HL-60/S4 (cell line): ENCODE measurements at regions not wholly inside any gene's neighbourhood (a gene's known extent, or its start where the extent isn't known, plus 50 kb on each side); places are given as distances from the start of the nearest gene placed in this dataset.

Experiments
- in situ Hi-C: fragments of 300-500 bp; cut with MboI; formaldehyde crosslinking; loops from 2 replicates; pipeline ENCODE4 v1.14.3; 2022; ENCODE audit warnings: low sequenced_read_pairs

DNA sequence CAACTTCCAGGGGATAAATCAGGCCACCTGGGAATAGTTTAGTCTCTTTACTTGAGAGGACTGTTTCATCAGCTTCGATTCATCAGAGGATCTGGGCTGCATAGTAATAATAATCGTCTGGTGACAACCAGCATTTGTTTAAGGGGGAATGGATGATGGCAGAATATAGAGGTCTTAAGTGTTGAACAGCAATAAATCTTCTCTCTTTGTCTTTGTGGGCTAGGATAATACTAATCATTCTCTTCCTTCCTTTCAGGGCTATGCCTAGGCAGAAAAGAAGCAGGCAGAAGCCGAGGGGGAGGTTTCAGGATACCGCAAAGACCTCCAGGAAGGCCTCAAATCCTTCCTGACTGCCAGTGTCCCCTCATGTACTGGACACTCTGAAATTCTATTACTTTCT is 150.4 kb upstream of the GAREM1 start:
- in situ Hi-C loops: no loop called here

DNA sequence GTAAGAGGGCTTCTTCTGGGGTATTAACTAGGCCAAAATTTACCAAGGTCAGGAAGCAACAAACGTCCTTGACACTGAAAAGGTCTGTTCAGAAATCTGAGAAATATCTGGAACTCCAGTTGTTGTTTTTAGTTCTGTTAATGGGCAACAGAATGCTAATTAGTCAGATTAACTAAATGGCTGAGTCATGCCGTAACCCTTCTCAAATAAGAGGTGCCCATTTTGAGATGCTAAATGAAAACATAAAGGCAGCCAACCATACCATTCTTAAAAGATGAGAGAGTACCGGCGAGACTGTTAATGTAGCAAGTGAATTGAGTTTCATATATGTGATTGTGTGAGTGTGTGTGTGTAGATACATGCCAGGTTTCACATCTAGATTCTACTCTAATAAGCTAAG is 147.9 kb upstream of the GAREM1 start:
- in situ Hi-C loops: no loop called here

DNA sequence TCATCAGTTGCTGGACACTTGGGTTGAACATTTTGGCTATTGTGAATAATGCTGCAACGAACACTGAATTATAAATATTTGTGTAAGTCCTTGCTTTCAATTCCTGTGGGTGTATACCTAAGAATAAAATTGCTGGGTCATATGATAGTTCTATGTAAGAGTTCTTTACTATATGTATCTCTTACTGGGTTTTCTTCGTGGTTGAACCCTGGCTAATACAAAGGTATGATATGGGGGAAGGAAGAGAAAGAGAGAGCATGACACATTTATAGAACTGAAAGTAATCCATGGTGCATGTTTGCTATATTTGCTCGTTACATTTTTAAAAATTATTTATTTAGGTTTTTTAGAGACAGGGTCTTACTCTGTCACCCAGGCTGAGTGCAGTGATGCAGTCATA is 143.1 kb upstream of the GAREM1 start:
- in situ Hi-C loops: no loop called here

DNA sequence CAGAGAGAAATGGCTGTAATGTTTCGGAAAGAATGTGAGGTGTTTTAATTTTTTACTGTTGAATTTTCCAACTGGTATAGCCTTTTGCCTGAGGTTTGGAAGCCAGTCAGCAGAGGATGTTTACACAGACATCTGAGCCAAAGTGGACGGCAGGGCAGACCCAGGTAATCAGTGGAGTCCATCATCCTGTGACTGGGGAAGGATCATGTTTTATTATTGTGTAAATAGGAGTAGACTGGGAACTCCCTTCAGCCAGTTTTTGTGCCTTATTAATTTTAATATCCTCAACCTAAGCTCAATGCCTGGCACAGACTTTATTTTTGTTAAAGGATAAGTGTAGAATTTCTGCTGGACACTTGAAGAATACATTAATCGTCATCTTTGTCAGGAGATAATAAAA is 142.0 kb upstream of the GAREM1 start:
- in situ Hi-C loops: no loop called here

DNA sequence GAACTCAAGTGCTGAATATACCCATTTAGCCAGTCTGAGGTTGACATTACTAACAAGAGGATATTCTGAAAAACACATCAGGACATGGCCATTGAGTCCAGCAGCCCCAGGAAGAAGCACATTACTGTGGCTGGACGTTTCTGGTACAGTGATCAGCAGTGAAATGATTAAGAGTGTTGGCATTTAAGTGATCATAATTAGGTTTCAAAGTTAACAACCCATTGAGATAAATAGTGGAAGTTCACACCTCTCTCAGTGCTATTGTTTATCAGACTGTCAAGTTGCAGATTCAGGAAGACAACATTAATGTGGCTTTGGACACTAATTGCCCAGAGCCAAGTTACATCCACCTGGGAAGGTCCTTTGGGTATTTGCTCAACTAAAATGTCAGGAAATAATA is 139.5 kb upstream of the GAREM1 start:
- in situ Hi-C loops: no loop called here

DNA sequence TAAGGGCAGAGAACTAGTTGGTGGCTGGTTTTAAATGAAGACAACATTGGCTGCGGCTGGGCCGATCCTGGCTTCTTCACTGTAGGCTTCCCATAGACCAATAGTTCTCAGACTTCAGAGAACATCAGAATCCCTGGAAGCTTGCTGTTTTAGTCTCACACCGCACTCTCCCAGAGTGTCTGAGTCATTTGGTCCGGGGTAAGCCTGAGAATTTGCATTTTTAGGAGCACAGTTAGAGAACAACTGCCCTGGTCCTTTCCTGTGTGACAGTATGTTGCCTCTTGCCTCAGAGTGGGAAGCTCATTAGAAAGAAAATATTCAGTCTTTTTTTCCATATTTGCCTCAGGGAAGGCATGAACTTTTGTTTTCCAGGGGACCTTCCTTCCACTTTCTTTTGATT is 137.1 kb upstream of the GAREM1 start:
- in situ Hi-C loops: no loop called here

DNA sequence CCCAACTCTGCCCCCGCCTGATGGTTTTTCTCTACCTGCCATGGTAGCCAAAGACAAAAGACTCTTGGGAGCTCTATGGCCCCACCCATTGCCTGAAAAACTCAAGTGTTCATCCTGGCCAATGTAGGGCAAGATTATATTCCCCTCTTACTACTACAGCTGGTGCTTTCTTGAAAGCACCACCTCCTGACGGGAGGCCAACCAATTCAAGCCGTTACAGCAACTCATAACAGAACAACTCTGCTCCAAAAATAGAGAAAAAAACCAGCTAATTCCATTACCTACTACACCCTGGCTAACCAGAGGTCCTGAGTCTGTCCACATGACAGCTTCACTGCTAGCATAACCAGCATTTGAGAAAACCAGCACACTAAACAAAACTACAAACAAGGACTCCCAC is 127.5 kb upstream of the GAREM1 start:
- in situ Hi-C loops: no loop called here

DNA sequence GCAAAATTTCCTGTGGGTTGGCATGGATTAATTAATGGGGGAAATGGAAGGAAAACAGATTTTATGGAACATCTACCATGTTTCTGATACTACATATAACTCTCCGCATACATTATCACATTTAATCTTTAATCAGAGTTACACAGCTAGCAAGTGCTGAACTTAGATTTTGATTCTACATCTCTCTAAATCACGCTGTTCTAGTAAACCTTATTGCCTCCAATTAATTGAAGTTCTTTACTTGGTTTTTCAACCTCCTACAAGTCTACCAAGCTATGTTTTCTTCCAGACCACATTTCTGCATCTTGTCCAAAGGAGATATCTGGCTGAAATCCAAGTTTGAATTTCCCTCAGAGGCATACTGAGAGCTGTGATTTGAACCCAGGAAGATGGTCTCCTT is 125.8 kb upstream of the GAREM1 start:
- in situ Hi-C loops: no loop called here

DNA sequence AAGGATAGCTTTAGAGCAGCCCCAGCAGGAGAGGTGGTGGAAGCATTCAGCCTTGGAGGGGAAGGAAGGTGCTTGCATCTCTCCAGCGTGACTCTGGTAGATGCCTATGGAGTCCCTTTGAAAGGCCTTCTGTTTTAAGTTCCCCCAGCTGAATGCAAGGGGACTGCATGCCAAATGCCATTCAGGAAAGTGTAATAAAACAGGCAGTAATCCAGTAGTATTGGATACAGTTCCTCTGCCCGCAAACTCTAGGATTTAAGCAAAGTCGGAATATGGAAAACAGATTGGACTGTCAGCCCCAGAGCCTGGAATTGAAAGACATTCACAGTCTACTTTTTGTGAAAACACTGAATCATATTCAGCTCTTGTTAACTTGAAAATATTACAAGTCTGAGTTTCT is 125.2 kb upstream of the GAREM1 start:
- in situ Hi-C loops: no loop called here

DNA sequence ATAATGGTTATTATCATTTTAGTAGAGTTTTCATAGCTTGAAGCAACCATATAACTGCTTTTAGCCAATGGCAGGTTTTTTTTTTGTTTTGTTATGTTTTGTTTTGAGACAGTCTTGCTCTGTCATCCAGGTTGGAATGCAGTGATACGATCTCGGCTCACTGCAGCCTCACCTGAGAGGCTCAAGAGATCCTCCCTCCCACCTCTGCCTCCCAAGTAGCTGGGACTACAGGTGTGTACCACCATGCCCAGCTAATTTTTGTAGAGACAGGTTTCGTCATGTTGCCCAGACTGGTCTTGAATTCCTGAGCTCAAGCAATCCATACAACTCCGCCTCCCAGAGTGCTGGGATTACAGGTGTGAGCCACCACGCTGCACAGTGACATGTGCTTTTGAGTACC is 117.5 kb upstream of the GAREM1 start:
- in situ Hi-C loops: no loop called here

DNA sequence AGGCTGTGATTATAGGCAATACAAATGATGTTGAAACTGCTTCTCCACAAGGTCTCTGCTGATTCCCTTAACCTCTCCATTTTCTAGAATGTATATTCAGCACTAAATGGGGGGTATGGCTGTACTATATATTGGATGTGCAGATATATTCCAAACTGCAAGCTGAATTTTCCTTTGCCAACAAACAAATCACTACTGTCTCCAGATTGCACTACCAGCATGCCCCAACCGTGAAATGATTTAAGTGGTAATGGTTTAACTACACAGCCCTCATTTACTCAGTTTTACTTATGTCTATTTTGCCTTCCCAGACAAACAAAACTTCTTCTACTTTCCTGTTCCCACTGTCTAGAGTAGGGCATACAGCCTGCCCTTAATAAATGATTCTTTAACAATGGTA is 112.7 kb upstream of the GAREM1 start:
- in situ Hi-C loops: no loop called here

DNA sequence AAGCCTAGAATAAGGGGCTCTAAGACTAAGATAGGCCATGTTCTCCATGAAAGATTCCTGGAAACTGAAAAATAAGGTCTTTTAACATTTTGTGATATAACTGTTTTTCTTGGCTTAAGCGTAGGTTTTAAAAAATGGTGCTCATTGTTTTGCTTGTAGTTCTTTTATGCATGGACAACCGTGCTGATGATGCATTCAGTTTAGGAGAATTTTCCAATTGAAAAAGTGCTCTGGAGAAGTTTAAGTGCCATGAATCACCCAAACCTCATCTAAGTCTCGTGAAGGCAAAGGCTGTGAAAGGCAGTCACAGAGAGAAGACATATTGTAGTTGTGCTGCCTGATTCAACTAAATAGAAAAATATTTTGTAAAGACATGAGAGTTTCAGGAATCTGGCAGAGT is 111.8 kb upstream of the GAREM1 start:
- in situ Hi-C loops: no loop called here

DNA sequence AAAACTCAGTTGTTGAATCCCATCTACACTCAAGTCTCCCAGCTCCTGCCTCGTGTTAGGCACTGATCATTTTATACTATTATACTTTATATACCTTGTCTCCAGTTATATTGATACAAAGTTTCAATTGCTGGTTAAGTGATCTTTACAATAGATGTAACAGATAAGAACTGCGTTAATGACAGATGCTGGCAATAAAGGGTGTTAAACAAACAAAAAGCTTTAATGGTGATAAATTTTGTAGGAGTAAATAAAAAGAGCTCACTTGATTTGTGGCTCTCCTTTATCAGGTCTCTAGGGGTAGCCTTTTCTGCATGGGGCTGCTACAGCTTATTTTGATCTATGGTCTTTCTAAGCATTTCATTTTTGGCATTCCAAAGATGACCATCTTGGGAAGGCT is 106.9 kb upstream of the GAREM1 start:
- in situ Hi-C loops: no loop called here

DNA sequence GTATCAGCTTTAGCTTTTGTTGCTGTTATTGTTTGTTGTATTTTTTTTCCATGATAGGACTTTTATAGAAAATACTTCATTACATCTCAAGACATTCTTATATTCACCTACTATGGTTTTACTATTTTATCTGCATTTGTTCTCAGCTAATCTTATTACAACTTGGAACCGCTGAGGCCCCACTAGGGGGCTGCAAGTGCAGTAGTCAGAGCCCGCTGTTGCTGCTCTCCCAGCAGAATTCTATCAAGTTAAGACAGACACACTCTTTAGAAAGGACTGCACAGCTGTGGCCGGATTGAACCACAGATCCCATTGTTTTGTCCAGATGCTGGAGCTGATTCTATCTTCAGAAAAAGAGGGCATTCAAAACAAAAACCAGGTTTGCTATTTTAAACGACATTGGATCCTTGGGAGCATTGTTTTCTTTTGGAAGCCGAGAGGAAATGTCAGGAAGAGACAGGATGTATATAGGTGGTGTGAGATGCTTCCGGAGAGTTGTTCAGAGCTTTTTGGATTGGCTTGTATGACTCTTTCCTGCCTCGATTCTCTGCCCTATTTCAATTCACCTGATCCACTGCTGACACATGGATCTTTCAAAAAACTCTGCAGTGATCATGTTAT is 105.7 kb upstream of the GAREM1 start:
- in situ Hi-C loops: no loop called here

DNA sequence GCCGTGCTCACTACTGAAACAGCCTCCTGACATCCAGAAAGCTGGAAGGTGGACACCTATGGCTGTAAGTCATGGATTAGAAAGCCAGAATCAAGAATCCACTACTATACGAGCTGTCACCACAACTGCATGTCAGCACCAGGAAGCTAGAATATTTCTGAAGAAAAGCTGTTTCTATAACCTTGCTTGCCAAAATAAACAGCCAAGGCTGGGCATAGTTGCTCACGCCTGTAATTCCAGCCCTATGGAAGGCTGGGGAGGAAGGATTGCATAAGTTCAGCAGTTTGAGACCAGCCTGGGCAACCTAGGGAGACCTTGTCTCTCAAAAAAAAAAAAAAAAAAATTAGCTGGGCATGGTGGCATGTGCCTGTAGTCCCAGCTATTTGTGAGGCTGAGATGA is 96.3 kb upstream of the GAREM1 start:
- in situ Hi-C loops: no loop called here

DNA sequence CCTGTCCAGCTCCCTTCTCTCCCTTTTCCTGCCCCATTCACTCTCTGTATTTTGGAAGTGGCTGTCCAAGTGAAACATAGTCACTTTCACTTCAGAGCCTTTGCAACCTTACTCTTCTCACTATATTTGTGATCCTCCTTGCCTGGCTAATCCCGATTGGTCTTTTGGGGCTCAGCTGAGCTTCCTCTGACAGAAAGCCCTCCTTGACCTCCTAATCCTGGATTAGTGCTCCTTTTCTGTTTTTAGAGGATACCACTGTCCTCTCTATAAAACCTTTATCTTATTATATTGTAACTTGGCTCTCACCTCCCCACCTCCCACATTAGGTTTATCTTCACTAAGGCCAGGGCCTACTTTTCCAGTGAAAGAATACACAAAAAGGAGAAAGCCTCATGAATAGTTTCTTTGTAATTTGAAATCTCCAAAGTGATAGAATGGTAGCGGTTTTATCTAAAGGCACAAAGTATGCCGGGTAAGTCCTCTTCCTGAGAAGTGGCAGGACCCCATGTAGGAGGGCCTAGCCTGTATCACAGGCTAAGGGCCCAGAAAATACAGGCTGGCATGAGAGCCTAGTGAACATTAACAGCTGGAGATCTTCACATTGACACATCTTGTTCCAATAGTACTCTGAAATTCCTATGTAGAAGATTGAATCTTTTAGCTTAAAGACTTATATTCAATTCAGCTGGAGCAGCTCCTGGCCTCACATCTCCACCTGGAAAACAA is 83.1 kb upstream of the GAREM1 start:
- in situ Hi-C loops: loop anchor here (10.0 kb wide), 1 partner anchor 389 kb away; no protein-coding TSS in a partner anchor

DNA sequence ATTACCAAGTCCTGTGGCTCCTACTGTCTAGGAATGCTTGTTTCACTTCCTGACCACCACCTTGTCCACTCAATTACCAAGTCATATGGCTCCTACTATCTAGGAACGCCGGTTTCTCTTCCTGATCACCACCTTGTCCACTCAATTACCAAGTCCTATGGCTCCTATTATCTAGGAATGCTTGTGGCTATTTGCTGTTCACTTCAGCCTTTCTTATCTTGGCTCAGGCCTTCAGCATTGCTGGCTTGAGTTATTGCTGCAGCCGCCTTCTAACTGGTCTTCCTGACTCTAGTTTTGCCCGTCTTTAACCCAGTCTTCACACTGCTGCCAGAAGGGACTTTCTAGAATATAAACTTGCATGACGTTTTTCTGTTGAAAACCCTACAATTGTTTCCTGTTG is 82.5 kb upstream of the GAREM1 start:
- in situ Hi-C loops: loop anchor here (10.0 kb wide), 1 partner anchor 388 kb away; no protein-coding TSS in a partner anchor

DNA sequence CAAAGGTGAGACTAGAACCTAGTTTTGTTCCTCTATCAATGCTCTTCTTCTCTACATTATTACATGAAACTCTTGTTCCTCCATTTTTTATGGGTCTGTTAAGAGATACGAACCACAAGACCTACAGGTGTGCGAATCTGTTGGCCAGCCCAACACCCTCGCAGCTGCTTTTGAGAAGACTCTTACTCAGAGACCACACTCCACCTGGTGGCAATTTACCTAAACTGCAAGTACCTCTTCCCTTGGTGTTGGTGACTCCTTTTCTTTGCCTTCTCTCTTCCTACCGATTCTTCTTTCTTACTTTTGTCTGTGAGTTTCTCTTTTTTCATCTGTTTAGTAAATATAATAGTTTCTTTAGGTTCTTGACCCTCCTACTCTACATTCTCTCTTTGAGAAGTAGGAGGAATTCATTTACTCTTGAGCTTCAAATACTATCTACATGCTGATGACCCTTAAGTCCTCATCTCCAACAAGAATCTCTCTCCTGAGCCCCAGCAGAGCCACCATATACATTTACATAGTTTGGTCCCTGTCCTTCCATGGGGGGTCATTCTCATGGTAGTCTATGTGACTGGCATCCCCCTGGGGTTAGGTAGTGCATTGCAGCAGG is 81.8 kb upstream of the GAREM1 start:
- in situ Hi-C loops: loop anchor here (10.0 kb wide), 1 partner anchor 388 kb away; no protein-coding TSS in a partner anchor

DNA sequence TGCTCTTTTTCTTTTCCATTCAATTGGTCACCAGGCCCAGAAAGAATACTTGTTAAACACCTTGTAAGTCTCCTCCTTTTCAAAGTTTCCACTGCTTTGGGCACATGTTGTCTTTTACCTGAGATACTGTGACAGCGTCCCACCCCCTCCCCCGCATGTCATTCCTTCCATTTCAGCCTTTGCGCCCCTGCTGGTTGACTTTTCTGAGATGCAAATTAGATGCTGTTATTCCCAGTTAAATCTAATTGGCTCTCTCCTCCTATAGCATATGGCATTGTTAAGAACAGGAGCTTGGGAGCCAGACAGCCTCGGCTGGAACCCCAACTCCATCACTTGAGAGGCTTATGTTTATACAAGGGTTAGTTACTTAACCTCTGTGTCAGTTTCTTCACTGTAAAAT is 80.3 kb upstream of the GAREM1 start:
- in situ Hi-C loops: loop anchor here (10.0 kb wide), 1 partner anchor 386 kb away; no protein-coding TSS in a partner anchor

DNA sequence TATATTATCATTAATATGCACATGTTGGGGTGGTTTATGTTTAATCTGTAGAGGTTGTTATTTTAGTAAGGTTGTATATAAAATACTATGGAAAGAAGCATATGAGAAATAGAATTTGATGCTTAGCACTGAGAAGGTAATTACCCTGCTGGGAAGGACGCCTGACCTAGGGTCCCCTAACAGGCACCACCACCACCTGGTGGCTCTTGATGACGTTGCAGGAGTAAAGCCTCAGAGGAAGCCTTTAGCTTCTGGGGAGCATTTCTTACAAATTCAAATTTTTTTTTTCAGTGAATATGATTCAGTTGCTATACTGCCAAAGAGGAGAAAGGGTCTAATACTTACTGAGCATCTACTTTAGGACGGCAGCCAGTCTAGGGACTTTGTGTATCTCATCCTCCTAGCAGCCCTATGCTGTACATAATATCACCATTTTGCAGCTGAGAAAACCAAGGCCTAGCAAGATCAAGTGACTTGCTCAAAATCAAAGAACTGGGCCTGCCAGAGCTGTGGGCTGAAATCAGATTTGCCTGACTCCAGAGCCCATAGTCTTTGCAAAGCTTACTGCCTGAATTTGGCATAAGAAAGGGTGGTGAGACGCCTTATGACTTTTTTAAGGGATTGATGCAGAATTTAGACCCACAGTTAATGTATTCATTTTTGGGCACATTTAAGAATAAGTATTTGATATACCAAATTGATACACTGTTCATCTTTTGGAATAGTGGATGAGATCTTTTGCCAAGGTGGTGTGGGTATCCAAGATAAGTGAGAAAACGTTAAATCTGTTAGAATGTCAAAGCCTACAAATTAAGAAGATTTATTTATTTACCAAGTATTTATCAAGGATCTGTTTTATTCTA is 78.8 kb upstream of the GAREM1 start:
- in situ Hi-C loops: loop anchor here (10.0 kb wide), 1 partner anchor 385 kb away; no protein-coding TSS in a partner anchor

DNA sequence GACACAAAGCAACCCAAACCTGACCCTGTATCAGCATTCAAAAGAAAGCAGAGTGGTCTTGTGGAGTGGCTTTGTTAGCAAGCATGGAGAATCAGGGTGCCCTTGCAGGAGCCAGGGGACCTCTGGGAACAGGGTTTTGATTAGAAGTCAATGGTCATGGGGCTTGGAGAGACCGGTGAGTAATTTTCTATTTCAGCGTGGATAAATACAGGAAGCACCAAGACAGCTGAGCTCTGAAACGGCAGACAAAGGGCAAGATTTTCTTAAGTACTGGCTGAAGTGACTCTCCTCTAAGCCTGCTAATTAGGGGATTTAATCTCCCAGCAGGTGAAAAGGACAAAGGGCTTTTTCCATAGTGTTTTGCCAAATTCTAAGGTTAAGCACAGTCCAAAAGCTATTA is 78.0 kb upstream of the GAREM1 start:
- in situ Hi-C loops: no loop called here
